PC-3 (cell line): ENCODE measurements at regions not wholly inside any gene's neighbourhood (a gene's known extent, or its start where the extent isn't known, plus 50 kb on each side); places are given as distances from the start of the nearest gene placed in this dataset.

Experiments
- ATAC-seq: fragments of 200-7000 bp; cut with Tn5 transposase; 2 replicates; pipeline ENCODE4 v1.9.1; 2020; ENCODE audit warnings: mild to moderate bottlenecking, moderate library complexity
- BruUV-seq: library from RNA; stranded (reverse); fragments of 400-500 nt; replicated peaks from 2 replicates; lab custom pipeline; 2021; lab: Mats Ljungman, UMichigan
- CTCF ChIA-PET: fragments of 300-600 bp; sonication (Branson Sonifier 250); formaldehyde crosslinking; loops from one replicate; lab custom pipeline; 2022; ENCODE audit warnings: antibody characterized with exemption; lab: Charles Lee
- POLR2A ChIA-PET: fragments of 300-600 bp; sonication (Branson Sonifier 250); formaldehyde crosslinking; loops from one replicate; lab custom pipeline; 2022; ENCODE audit warnings: antibody characterized with exemption; ENCODE audit not compliant: unreplicated experiment; lab: Charles Lee
- DNase-seq: peaks from one replicate; pipeline ENCODE4 v3.0.0-alpha.2; 2015
- H2AFZ ChIP-seq: fragments of 300-600 bp; sonication (generic); 2 replicates; pipeline ENCODE4 v1.6.0; 2016; ENCODE audit warnings: antibody characterized with exemption, low read length
- H3F3A ChIP-seq: fragments of 300-600 bp; sonication (generic); one replicate; pipeline ENCODE4 v1.6.0; 2017; ENCODE audit warnings: antibody characterized with exemption, low read length, control low read depth, mild to moderate bottlenecking; ENCODE audit not compliant: unreplicated experiment
- H3K27ac ChIP-seq: fragments of 300-600 bp; sonication (generic); 2 replicates; pipeline ENCODE4 v1.5.1; 2016; ENCODE audit warnings: mild to moderate bottlenecking, low read length
- H3K27me3 ChIP-seq: fragments of 300-600 bp; sonication (generic); 2 replicates; pipeline ENCODE4 v1.6.1; 2016; ENCODE audit warnings: low read length, mixed read lengths
- H3K36me3 ChIP-seq: fragments of 300-600 bp; sonication (generic); 2 replicates; pipeline ENCODE4 v1.6.1; 2016; ENCODE audit warnings: low read depth, mixed run types, low read length, mixed read lengths
- H3K4me1 ChIP-seq: fragments of 300-600 bp; sonication (generic); 2 replicates; pipeline ENCODE4 v1.5.1; 2016; ENCODE audit warnings: low read length; ENCODE audit not compliant: insufficient read depth
- H3K4me2 ChIP-seq: fragments of 300-600 bp; sonication (generic); 2 replicates; pipeline ENCODE4 v1.6.0; 2016; ENCODE audit warnings: low read length
- H3K4me3 ChIP-seq: fragments of 300-600 bp; sonication (generic); 2 replicates; pipeline ENCODE4 v1.5.1; 2016; ENCODE audit warnings: mild to moderate bottlenecking, low read length, mixed read lengths
- H3K79me2 ChIP-seq: fragments of 300-600 bp; sonication (generic); 2 replicates; pipeline ENCODE4 v1.6.1; 2017; ENCODE audit warnings: low read length, mixed read lengths
- H3K9ac ChIP-seq: fragments of 300-600 bp; sonication (generic); 2 replicates; pipeline ENCODE4 v1.6.0; 2016; ENCODE audit warnings: mild to moderate bottlenecking, low read length
- H3K9me2 ChIP-seq: fragments of 300-600 bp; sonication (generic); replicated peaks from 2 replicates; pipeline ENCODE4 v1.6.1; 2016; ENCODE audit warnings: mixed run types, low read length, mixed read lengths
- H3K9me3 ChIP-seq: fragments of 300-600 bp; sonication (generic); 2 replicates; pipeline ENCODE4 v1.6.1; 2016; ENCODE audit warnings: low read length, mixed read lengths
- H4K20me1 ChIP-seq: fragments of 300-600 bp; sonication (generic); 2 replicates; pipeline ENCODE4 v1.6.1; 2016; ENCODE audit warnings: low read length, mixed read lengths
- EZH2 ChIP-seq: fragments of 300-600 bp; sonication (generic); IDR thresholded peaks from one replicate; pipeline ENCODE4 v1.6.1; 2017; ENCODE audit warnings: antibody characterized with exemption, mild to moderate bottlenecking, low read length; ENCODE audit not compliant: unreplicated experiment
- EZH2phosphoT487 ChIP-seq: fragments of 300-600 bp; sonication (generic); IDR thresholded peaks from 2 replicates; pipeline ENCODE4 v1.6.1; 2018; ENCODE audit warnings: mild to moderate bottlenecking, antibody characterized with exemption, low read length, borderline replicate concordance
- intact Hi-C: fragments of 100-400 bp; cut with micrococcal nuclease; formaldehyde crosslinking; loops from 2 replicates; pipeline ENCODE4 v1.9.0; 2023
- TF ChIP-seq, protein P1 (sequence below): fragments of 300-600 bp; sonication (generic); conservative IDR thresholded peaks from 2 replicates; pipeline ENCODE4 v1.5.1; 2017; ENCODE audit warnings: antibody characterized with exemption, low read depth, mild to moderate bottlenecking, low read length

- no peak for DNase-seq
- Histone ChIP-seq H4K20me1 (no peaks in the 10 kb centered on the region), H3K36me3 (no peaks in the 10 kb centered on the region), H3K9me3 (no peaks in the 10 kb centered on the region), H3K27ac (no peak overlapping the region), H3K4me2 (no peak overlapping the region), H2AFZ (no peak overlapping the region), H3F3A (no peaks in the 10 kb centered on the region), H3K79me2 (no peaks in the 10 kb centered on the region), H3K4me1 (no peaks in the 10 kb centered on the region), H3K9me2 (no peaks in the 10 kb centered on the region), H3K27me3 (no peaks in the 10 kb centered on the region), H3K4me3 (no peak overlapping the region), H3K9ac (no peak overlapping the region)
- TF ChIP-seq, protein P1, sequence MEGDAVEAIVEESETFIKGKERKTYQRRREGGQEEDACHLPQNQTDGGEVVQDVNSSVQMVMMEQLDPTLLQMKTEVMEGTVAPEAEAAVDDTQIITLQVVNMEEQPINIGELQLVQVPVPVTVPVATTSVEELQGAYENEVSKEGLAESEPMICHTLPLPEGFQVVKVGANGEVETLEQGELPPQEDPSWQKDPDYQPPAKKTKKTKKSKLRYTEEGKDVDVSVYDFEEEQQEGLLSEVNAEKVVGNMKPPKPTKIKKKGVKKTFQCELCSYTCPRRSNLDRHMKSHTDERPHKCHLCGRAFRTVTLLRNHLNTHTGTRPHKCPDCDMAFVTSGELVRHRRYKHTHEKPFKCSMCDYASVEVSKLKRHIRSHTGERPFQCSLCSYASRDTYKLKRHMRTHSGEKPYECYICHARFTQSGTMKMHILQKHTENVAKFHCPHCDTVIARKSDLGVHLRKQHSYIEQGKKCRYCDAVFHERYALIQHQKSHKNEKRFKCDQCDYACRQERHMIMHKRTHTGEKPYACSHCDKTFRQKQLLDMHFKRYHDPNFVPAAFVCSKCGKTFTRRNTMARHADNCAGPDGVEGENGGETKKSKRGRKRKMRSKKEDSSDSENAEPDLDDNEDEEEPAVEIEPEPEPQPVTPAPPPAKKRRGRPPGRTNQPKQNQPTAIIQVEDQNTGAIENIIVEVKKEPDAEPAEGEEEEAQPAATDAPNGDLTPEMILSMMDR: no peak
- TF ChIP-seq EZH2phosphoT487 (no peak), EZH2 (no peak)
- no TSS peak for BruUV-seq
- intact Hi-C loops: no loop called here
- ATAC-seq: peak; percentile 46; the same call in 1 of the 2 replicates
- POLR2A ChIA-PET: no interaction called here
- CTCF ChIA-PET: no interaction called here
Measured at GRCh38 chr7:125599387-125599786, 669.8 kb upstream of the POT1 start.

DNA sequence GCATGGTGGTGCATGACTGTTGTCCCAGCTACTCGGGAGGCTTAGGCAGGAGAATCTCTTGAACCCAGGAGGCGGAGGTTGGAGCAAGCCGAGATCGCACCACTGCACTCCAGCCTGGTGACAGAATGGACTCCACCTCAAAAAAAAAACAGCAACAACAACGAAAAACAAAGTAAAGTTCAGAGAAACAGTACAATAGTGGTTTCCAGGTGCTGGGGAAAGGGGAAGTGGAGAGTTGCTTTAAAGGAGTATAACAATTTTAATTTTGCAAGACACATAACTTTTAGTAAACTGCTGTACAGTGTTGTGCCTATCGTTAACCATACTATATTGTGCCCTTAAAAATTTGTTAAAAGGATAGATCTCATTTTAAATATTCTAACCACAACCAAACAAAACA lies 662.7 kb upstream of the POT1 start:
- Histone ChIP-seq H3K9ac (no peak overlapping the region), H4K20me1 (no peaks in the 10 kb centered on the region), H3K36me3 (no peaks in the 10 kb centered on the region), H3K27me3 (no peaks in the 10 kb centered on the region), H3K9me2 (no peaks in the 10 kb centered on the region), H3K4me1 (no peaks in the 10 kb centered on the region), H3K9me3 (no peaks in the 10 kb centered on the region), H3K79me2 (no peaks in the 10 kb centered on the region), H3K4me2 (no peak overlapping the region), H2AFZ (no peak overlapping the region), H3F3A (no peaks in the 10 kb centered on the region), H3K4me3 (no peak overlapping the region), H3K27ac (no peak overlapping the region)
- no peak for ATAC-seq
- TF ChIP-seq EZH2: no peak
- TF ChIP-seq, protein P1: no peak
- TF ChIP-seq EZH2phosphoT487: no peak
- DNase-seq: no peak
- POLR2A ChIA-PET: no interaction called here
- BruUV-seq: no TSS peak
- CTCF ChIA-PET: no interaction called here
- intact Hi-C loops: no loop called here

- ChIA-PET POLR2A (no interaction called here), CTCF (interaction anchor here (0.5 kb wide), 1 partner anchor 63 kb away, joined by 3 read pairs; no protein-coding TSS in a partner anchor)
- ATAC-seq (no peak), DNase-seq (no peak)
- BruUV-seq: no TSS peak
- Histone ChIP-seq H3K27ac (no peak overlapping the region), H3K4me1 (no peaks in the 10 kb centered on the region), H3K9ac (no peak overlapping the region), H3K4me2 (no peak overlapping the region), H3K27me3 (no peaks in the 10 kb centered on the region), H3K9me2 (no peaks in the 10 kb centered on the region), H3K36me3 (no peaks in the 10 kb centered on the region), H2AFZ (no peak overlapping the region), H3K79me2 (no peaks in the 10 kb centered on the region), H4K20me1 (no peaks in the 10 kb centered on the region), H3K9me3 (no peaks in the 10 kb centered on the region), H3K4me3 (no peak overlapping the region), H3F3A (no peaks in the 10 kb centered on the region)
- intact Hi-C loops: no loop called here
- TF ChIP-seq, protein P1: no peak
- TF ChIP-seq EZH2: no peak
- no peak for TF ChIP-seq EZH2phosphoT487
Measured at GRCh38 chr7:125573126-125573525, 643.5 kb upstream of the POT1 start.
